Keratinocyte (primary cell): ENCODE measurements at regions not wholly inside any gene's neighbourhood (a gene's known extent, or its start where the extent isn't known, plus 50 kb on each side); places are given as distances from the start of the nearest gene placed in this dataset.

Experiments
- DNase-seq: peaks from one replicate; pipeline ENCODE4 v3.0.0-alpha.2; 2011; ENCODE audit warnings: low read depth, missing footprints, low spot score
- FAIRE-seq: peaks from 2 replicates; lab custom pipeline; 2011; peaks lifted over from hg19 to GRCh38; lab: Jason Lieb, UNC
- H2AFZ ChIP-seq: 2 replicates; pipeline ENCODE4 v1.6.0; 2012; ENCODE audit warnings: low read length, control low read depth, inconsistent platforms; ENCODE audit not compliant: control insufficient read depth
- H3K27ac ChIP-seq: 2 replicates; pipeline ENCODE4 v1.5.1; 2011; ENCODE audit warnings: low read length; ENCODE audit not compliant: control insufficient read depth, insufficient read depth
- H3K27me3 ChIP-seq: 3 replicates; pipeline ENCODE4 v1.6.0; 2011; ENCODE audit warnings: low read length; ENCODE audit not compliant: control insufficient read depth, insufficient read depth; ENCODE audit errors: extremely low read depth
- H3K36me3 ChIP-seq, 2 experiments: 2 replicates in 1 of 2; 3 replicates in 1 of 2; pipeline ENCODE4 v1.5.1; 2011; ENCODE audit warnings: low read length in 2 of 2, mild to moderate bottlenecking in 1 of 2; ENCODE audit not compliant: control insufficient read depth in 2 of 2, insufficient read depth in 2 of 2; ENCODE audit errors: extremely low read depth in 1 of 2
- H3K4me1 ChIP-seq: 3 replicates; pipeline ENCODE4 v1.5.1; 2011; ENCODE audit warnings: low read length; ENCODE audit not compliant: control insufficient read depth, insufficient read depth; ENCODE audit errors: extremely low read depth
- H3K4me2 ChIP-seq: 3 replicates; pipeline ENCODE4 v1.6.0; 2011; ENCODE audit warnings: low read depth, low read length; ENCODE audit not compliant: control insufficient read depth, insufficient read depth; ENCODE audit errors: extremely low read depth
- H3K4me3 ChIP-seq, 3 experiments: fragments of 200-600 bp in 1 of 3; sonication (generic) in 1 of 3; 2 replicates in 2 of 3; 3 replicates in 1 of 3; pipeline ENCODE4 v1.5.1; 2011 to 2016; ENCODE audit warnings: low read length in 3 of 3, mild to moderate bottlenecking in 3 of 3, control low read depth in 2 of 3, inconsistent platforms in 1 of 3, low read depth in 1 of 3, mixed read lengths in 1 of 3, mixed run types in 1 of 3, moderate library complexity in 1 of 3; ENCODE audit not compliant: control insufficient read depth in 2 of 3, insufficient read depth in 2 of 3; ENCODE audit errors: extremely low read depth in 1 of 3
- H3K79me2 ChIP-seq: 2 replicates; pipeline ENCODE4 v1.6.0; 2012; ENCODE audit warnings: low read length; ENCODE audit not compliant: control insufficient read depth, insufficient read depth
- H3K9ac ChIP-seq: 3 replicates; pipeline ENCODE4 v1.6.0; 2011; ENCODE audit warnings: low read length; ENCODE audit not compliant: control insufficient read depth, insufficient read depth; ENCODE audit errors: extremely low read depth
- H3K9me1 ChIP-seq: 3 replicates; pipeline ENCODE4 v1.6.0; 2011; ENCODE audit warnings: low read length; ENCODE audit not compliant: control insufficient read depth, insufficient read depth; ENCODE audit errors: extremely low read depth
- H3K9me3 ChIP-seq: 2 replicates; pipeline ENCODE4 v1.5.1; 2012; ENCODE audit warnings: low read depth, low read length; ENCODE audit not compliant: control insufficient read depth
- H4K20me1 ChIP-seq: 3 replicates; pipeline ENCODE4 v1.6.0; 2011; ENCODE audit warnings: low read length; ENCODE audit not compliant: control insufficient read depth, insufficient read depth; ENCODE audit errors: extremely low read depth
- CTCF ChIP-seq, 3 experiments: IDR thresholded peaks in 1 of 3; conservative IDR thresholded peaks in 1 of 3; optimal IDR thresholded peaks in 1 of 3; 2 replicates in 2 of 3; 3 replicates in 1 of 3; pipeline versions ENCODE3 to v1.5.1; 2011; ENCODE audit warnings: low read length in 3 of 3, mild to moderate bottlenecking in 3 of 3, moderate library complexity in 2 of 3, control low read depth in 1 of 3, inconsistent platforms in 1 of 3; ENCODE audit not compliant: insufficient read depth in 2 of 3; ENCODE audit errors: extremely low read depth in 1 of 3
- EZH2 ChIP-seq: IDR thresholded peaks from one replicate; pipeline ENCODE4 v1.6.1; 2012; ENCODE audit warnings: inconsistent platforms, mild to moderate bottlenecking, low read length, moderate library complexity
- dilution Hi-C: fragments of 300-500 bp; cut with MboI; formaldehyde crosslinking; loops from one replicate; pipeline ENCODE4 v1.7.0; 2020; ENCODE audit warnings: low sequenced_read_pairs; ENCODE audit not compliant: extremely low pct_ligation_motif_present

GRCh38 chr1:201716742-201717135, 112.2 kb upstream of the IPO9 start:
- FAIRE-seq: no peak
- dilution Hi-C loops: no loop called here
- no peaks in the 10 kb centered on the region for H3K9me3 ChIP-seq
- TF ChIP-seq EZH2: no peak
- no peak for TF ChIP-seq CTCF (optimal IDR thresholded peaks at IDR 0.05 in 1 of 3, IDR thresholded peaks at IDR 0.05 in 1 of 3, conservative IDR thresholded peaks at IDR 0.05 in 1 of 3; ENCODE audit: extremely low read depth in 1 of 3, insufficient read depth in 2 of 3, low read length in 3 of 3)
- H3K4me1 ChIP-seq: peaks cover 55% of the 10 kb centered on the region
- no peak overlapping the region for H3K4me2 ChIP-seq
- no peak overlapping the region for H3K27ac ChIP-seq
- H4K20me1 ChIP-seq: no peaks in the 10 kb centered on the region
- H3K4me3 ChIP-seq: no peak overlapping the region
- H3K27me3 ChIP-seq: no peaks in the 10 kb centered on the region
- DNase-seq: no peak
- H3K9me1 ChIP-seq: peaks cover 2% of the 10 kb centered on the region
- H2AFZ ChIP-seq: no peak overlapping the region
- H3K9ac ChIP-seq: no peak overlapping the region
- H3K79me2 ChIP-seq: no peaks in the 10 kb centered on the region
- no peaks in the 10 kb centered on the region for H3K36me3 ChIP-seq

GRCh38 chr1:201717286-201717685, 111.7 kb upstream of the IPO9 start:
- no peak for FAIRE-seq
- H3K4me1 ChIP-seq: peaks cover 49% of the 10 kb centered on the region
- DNase-seq: no peak
- no peak overlapping the region for H3K27ac ChIP-seq
- H3K79me2 ChIP-seq: no peaks in the 10 kb centered on the region
- peaks cover 2% of the 10 kb centered on the region for H3K9me1 ChIP-seq
- no peaks in the 10 kb centered on the region for H3K9me3 ChIP-seq
- H3K27me3 ChIP-seq: no peaks in the 10 kb centered on the region
- H3K36me3 ChIP-seq: no peaks in the 10 kb centered on the region
- dilution Hi-C loops: no loop called here
- H2AFZ ChIP-seq: no peak overlapping the region
- H3K9ac ChIP-seq: no peak overlapping the region
- TF ChIP-seq CTCF (optimal IDR thresholded peaks at IDR 0.05 in 1 of 3, IDR thresholded peaks at IDR 0.05 in 1 of 3, conservative IDR thresholded peaks at IDR 0.05 in 1 of 3; ENCODE audit: extremely low read depth in 1 of 3, insufficient read depth in 2 of 3, low read length in 3 of 3) (no peak), EZH2 (no peak)
- H4K20me1 ChIP-seq: no peaks in the 10 kb centered on the region
- H3K4me3 ChIP-seq: no peak overlapping the region
- no peak overlapping the region for H3K4me2 ChIP-seq
